GM12874 (cell line): ENCODE measurements at regions not wholly inside any gene's neighbourhood (a gene's known extent, or its start where the extent isn't known, plus 50 kb on each side); places are given as distances from the start of the nearest gene placed in this dataset.

Experiments
- CTCF ChIP-seq: IDR thresholded peaks from 2 replicates; pipeline ENCODE4 v1.5.1; 2011; ENCODE audit warnings: low read depth, mild to moderate bottlenecking, control low read depth, low read length, moderate library complexity; ENCODE audit not compliant: insufficient read depth

GRCh38 chr16:60331168-60331567 is 1597.1 kb upstream of the GOT2 start:
- TF ChIP-seq CTCF = no peak

GRCh38 chr16:60329108-60329507 is 1595.0 kb upstream of the GOT2 start:
- no peak for TF ChIP-seq CTCF

GRCh38 chr16:60328152-60328551 is 1594.0 kb upstream of the GOT2 start:
- no peak for TF ChIP-seq CTCF

GRCh38 chr16:60318486-60318885 is 1584.4 kb upstream of the GOT2 start:
- TF ChIP-seq CTCF = no peak

GRCh38 chr16:60310846-60311445 is 1576.8 kb upstream of the GOT2 start:
- no peak for TF ChIP-seq CTCF

- TF ChIP-seq CTCF = no peak
Measured at GRCh38 chr16:60304720-60305119, 1570.6 kb upstream of the GOT2 start.

- no peak for TF ChIP-seq CTCF
Measured at GRCh38 chr16:60304066-60304465, 1570.0 kb upstream of the GOT2 start.
